ENCODE measurements at regions not wholly inside any gene's neighbourhood (a gene's known extent, or its start where the extent isn't known, plus 50 kb on each side); places are given as distances from the start of the nearest gene placed in this dataset.

GRCh38 chr5:86439593-86440110, 178.1 kb upstream of the COX7C start:
- H3K27ac ChIP-seq (ENCODE audit: extremely low read length, insufficient read depth, low read length) = no peak overlapping the region
- POLR2A ChIA-PET = no interaction called here
- H3K9me3 ChIP-seq (ENCODE audit: low read length) = no peaks in the 10 kb centered on the region
- CTCF ChIA-PET (ENCODE audit: low intra/inter-chr PET ratio, low total read pairs) = no interaction called here
- H3K4me2 ChIP-seq (ENCODE audit: low read depth, low read length) = no peak overlapping the region
- H3K4me1 ChIP-seq (ENCODE audit: insufficient read depth, low read length) = no peaks in the 10 kb centered on the region
- WGBS (ENCODE audit: low lambda C conversion rate) = 1% methylated on average over 2 of the region's 2 CpGs
- intact Hi-C loops (cut with micrococcal nuclease; ENCODE audit: unreplicated experiment) = no loop called here
- no TSS peak for BruUV-seq (replicated peaks)
- no peak overlapping the region for H2AFZ ChIP-seq (ENCODE audit: low read length)
- in situ Hi-C loops (cut with HindIII; ENCODE audit: extremely low pct_ligation_motif_present, low pct_unique_long_range_greater_than_20kb) = no loop called here
- no peak for TF ChIP-seq BCL6 (CRISPR knock-in tag; IDR thresholded peaks at IDR 0.05)
- TF ChIP-seq ZNF558 (CRISPR knock-in tag; IDR thresholded peaks at IDR 0.05; ENCODE audit: borderline replicate concordance) = no peak
- no peak for TF ChIP-seq PBX3 (CRISPR knock-in tag; IDR thresholded peaks at IDR 0.05; ENCODE audit: borderline replicate concordance)
- TF ChIP-seq ZNF766 (CRISPR knock-in tag; IDR thresholded peaks at IDR 0.05; ENCODE audit: borderline replicate concordance) = no peak
- no peak for TF ChIP-seq FOXK1 (CRISPR knock-in tag; IDR thresholded peaks at IDR 0.05; ENCODE audit: borderline replicate concordance, low read depth)
- TF ChIP-seq ZNF280B (CRISPR knock-in tag; IDR thresholded peaks at IDR 0.05; ENCODE audit: borderline replicate concordance) = no peak
- TF ChIP-seq DRAP1 (CRISPR knock-in tag; IDR thresholded peaks at IDR 0.05) = no peak
- TF ChIP-seq HOXA9 (CRISPR knock-in tag; IDR thresholded peaks at IDR 0.05; ENCODE audit: borderline replicate concordance) = no peak
- TF ChIP-seq CENPT (CRISPR knock-in tag; IDR thresholded peaks at IDR 0.05; ENCODE audit: low read depth) = no peak
- TF ChIP-seq AGO2 (optimal IDR thresholded peaks at IDR 0.05; ENCODE audit: low read depth, low read length) = no peak
- no peak for TF ChIP-seq IRF9 (CRISPR knock-in tag; IDR thresholded peaks at IDR 0.05; ENCODE audit: borderline replicate concordance)
- TF ChIP-seq ZNF607 (CRISPR knock-in tag; IDR thresholded peaks at IDR 0.05; ENCODE audit: borderline replicate concordance) = no peak
- TF ChIP-seq ZBTB34 (CRISPR knock-in tag; IDR thresholded peaks at IDR 0.05) = no peak
- no peak for TF ChIP-seq ZNF496 (CRISPR knock-in tag; IDR thresholded peaks at IDR 0.05; ENCODE audit: insufficient replicate concordance)
- H3K4me3 ChIP-seq (replicated peaks in 1 of 3; ENCODE audit: insufficient read depth in 1 of 3, low read depth in 2 of 3, low read length in 3 of 3) = no peak overlapping the region
- FAIRE-seq = no peak
- DNase-seq (ENCODE audit: low spot score) = no peak
- H3K27me3 ChIP-seq (ENCODE audit: control insufficient read depth in 1 of 2, insufficient read depth in 2 of 2, low read length in 2 of 2) = no peaks in the 10 kb centered on the region
- H3K79me2 ChIP-seq (ENCODE audit: insufficient read depth, low read length) = no peaks in the 10 kb centered on the region
- H3K9ac ChIP-seq (ENCODE audit: insufficient read depth, low read depth, low read length) = no peak overlapping the region
- H4K20me1 ChIP-seq (ENCODE audit: insufficient read depth, low read length) = no peaks in the 10 kb centered on the region
- no peaks in the 10 kb centered on the region for H3K36me3 ChIP-seq (replicated peaks in 1 of 2; ENCODE audit: control insufficient read depth in 1 of 2, insufficient read depth in 2 of 2, low read length in 2 of 2)
- no peak for ATAC-seq

Data from HepG2 (cell line).